A172 (cell line): ENCODE measurements at regions not wholly inside any gene's neighbourhood (a gene's known extent, or its start where the extent isn't known, plus 50 kb on each side); places are given as distances from the start of the nearest gene placed in this dataset.

Experiments
- DNase-seq: peaks from one replicate; pipeline ENCODE4 v3.0.0-alpha.2; 2015; ENCODE audit warnings: low spot score

- peak; percentile 4 for DNase-seq
These were observed 132.3 kb downstream of the TINAG start for GRCh38 chr6:54440549-54440948.

- no peak for DNase-seq
These were observed 132.8 kb downstream of the TINAG start for GRCh38 chr6:54441020-54441419.

DNA sequence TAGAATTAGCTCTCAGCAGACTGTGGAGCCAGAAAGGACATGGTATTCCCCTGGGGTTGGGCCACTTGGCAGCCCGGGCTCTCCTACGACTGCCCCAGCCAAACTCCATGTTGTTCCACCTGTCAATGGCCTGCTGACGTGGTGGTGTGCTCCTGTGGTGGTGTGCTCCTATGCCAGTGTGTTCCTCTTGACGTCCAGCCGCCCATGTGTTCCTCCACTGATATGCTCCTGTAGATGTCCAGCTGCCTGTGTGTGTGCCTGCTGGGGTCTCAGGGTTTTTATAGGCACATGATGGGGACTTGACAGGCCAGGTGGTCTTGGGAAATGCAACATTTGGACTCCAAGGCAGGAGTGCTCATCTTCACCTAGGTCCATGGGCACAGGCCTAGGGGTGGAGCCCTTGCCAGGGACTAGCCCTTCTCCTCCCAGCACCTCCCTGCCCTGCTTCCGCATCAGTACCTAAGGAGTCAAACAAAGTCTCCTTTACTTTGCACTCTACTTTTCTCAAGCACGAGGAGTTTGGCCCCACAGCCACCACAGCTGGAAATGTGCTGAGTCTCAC lies 133.5 kb downstream of the TINAG start:
- DNase-seq: no peak

DNA sequence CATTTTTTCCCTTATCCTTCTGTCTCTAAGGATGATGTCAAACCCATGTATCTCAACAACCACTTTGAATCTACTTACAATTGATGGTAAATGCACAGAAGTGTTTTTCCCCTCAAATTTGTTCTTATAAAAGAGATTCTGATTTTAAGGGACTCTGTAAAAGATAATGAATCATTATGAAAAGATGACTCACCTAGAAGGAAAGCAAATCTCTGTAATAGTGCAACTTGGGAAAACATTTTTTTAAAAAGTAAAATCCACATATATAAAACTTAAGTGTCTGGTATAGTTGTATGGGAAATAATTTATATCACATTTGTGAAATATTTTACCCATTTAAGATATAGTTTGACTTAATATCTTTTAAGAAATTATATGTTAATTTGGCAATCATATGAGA lies 137.0 kb downstream of the TINAG start:
- no peak for DNase-seq

- DNase-seq: no peak
These were observed 140.4 kb downstream of the TINAG start for GRCh38 chr6:54448617-54449016.

DNA sequence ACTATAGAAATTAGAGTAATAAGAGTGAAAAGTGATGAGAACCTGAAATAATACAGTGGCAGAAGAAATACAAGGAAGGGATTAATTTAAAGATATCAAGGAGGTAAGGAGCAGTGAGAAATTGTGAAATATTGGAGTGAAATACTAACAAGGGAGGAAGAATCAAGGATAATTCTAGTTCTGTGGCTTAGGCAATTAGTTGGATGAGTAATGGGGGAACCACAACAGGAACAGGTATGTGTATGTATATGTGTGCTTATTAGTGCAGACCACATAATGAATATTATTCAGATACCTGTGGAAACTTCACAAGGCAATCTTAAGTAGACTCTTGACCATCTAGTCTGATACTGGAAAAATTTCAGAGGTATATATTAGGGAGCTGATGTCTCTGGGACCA lies 143.3 kb downstream of the TINAG start:
- DNase-seq: no peak

- DNase-seq: peak; percentile 1
These were observed 155.2 kb downstream of the TINAG start for GRCh38 chr6:54463354-54464024.

- DNase-seq: no peak
These were observed 157.5 kb downstream of the TINAG start for GRCh38 chr6:54465649-54466300.

DNA sequence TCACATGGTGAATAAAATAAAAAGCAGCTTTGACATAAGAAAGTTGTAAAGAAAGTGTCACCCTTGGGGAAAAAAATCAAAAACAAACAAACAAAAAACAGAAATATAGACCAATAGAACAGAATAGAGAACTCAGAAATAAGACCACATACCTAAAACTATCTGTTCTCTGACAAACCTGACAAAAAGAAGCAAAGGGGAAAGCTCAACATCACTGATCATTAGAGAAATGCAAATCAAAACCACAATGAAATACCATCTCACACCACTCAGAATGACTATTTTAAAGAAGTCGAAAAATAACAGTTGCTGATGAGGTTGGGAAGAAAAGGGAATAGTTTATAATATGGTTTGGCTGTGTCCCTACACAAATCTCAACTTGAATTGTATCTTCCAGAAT lies 159.1 kb downstream of the TINAG start:
- no peak for DNase-seq

- DNase-seq: no peak
These were observed 165.1 kb downstream of the TINAG start for GRCh38 chr6:54473328-54473727.

DNA sequence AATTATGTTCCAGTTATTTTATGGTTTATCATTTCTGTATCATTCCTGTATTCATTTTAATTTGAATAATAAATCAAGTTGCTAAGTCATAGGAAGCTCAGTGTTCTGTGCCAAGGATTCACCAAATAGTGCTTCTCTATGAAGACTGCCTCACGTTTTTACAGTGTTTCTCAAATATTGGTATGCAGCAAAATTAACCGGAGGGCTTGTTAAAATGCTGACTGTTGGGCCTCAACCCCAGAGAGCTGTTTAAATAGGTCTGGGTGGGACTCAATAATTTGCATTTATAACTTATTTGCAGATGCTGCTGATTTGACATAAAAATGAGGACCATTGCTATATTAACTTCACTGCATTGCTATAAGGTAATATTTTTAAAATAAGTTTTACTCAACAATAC lies 166.7 kb downstream of the TINAG start:
- no peak for DNase-seq

GRCh38 chr6:54481091-54481490 lies 172.8 kb downstream of the TINAG start:
- no peak for DNase-seq

DNA sequence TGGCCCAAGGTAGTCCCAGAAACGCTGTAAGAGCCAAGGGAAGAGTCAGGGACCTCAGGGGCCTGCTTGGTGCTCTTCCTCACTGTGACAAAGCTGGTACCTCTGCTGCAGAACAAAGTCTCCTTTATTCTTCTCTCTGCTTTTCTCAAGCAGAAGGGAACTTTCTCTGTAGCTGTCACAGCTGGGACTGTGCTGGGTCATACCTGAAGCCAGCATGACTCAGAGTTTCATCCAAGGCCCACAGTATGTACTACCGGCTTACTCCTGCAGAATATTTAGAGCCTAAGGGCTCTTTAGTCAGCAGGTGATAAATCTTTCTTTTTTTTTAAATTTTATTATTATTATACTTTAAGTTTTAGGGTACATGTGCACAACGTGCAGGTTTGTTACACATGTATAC lies 183.2 kb downstream of the TINAG start:
- no peak for DNase-seq

DNA sequence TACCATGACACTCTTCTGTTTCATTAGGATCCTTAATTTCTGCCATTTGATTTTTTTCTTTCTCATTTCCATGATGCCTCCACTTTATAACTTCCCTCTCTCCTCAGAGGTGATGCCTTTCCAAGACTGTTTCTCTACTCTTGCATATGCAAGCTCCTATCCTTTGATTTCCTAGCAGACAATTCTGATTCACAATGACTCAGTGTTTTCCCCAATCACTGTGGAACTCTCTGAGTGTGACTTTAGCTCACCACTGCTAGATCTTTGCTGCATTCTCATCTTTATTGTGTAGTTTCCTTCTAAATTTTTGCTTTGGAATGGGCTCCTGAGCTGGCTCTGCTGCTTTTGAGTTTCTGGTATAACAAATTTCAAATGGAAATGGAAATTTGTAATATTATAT lies 184.9 kb downstream of the TINAG start:
- DNase-seq: peak; percentile 66

DNA sequence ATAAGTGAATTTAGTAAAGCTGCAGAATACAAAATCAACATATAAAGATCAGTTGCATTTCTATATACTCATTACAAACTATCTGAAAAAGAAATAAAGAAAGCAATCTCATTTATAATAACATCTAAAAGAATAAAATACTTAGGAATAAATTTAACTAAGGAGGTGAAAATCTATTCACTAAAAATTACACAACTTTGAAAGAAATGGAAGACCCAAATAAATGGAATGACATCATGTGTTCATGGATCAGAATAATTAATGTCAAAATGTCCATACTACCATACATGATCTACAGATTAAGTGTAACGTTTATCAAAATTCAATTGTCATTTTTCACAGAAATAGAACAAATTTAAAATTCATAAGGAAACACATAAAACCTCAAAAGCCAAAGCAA lies 194.9 kb downstream of the TINAG start:
- no peak for DNase-seq

- no peak for DNase-seq
These were observed 206.8 kb downstream of the TINAG start for GRCh38 chr6:54515013-54515412.

DNA sequence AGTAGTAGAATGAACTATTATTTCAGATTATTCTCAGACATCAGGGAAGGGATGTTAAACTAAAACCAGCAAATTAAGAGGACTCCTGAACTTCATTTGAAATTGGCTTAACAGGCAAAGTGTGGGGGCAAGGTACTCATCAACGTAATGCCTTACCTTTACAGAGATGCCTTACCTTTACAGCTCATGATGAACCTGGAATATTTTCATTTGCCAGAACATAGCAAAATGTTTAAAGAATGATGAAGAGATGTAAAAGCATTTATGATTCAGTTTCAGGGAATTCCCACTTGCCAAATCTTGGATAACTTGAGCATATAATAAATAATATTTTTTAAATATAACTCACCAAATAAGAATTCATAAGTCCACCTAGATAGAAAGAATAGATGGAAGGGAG lies 207.5 kb downstream of the TINAG start:
- no peak for DNase-seq

- no peak for DNase-seq
These were observed 208.1 kb downstream of the TINAG start for GRCh38 chr6:54516321-54516720.

- no peak for DNase-seq
These were observed 210.9 kb downstream of the TINAG start for GRCh38 chr6:54519161-54519560.

DNA sequence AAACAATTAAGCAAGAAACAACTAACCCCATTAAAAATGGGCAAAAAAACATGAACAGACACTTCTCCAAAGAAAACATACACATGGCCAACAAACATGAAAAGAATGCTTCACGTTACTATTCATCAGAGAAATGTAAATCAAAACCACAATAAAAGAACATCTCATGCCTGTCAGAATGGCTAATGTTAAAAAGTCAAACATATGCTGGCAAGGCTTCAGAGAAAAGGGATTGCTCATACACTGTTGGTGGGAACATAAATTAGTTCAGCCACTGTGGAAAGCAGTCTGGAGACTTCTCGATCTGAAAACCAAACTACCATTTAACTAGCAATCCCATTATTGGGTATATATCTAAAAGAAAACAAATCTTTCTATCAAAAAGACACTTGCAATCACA lies 217.5 kb downstream of the TINAG start:
- peak; percentile 15 for DNase-seq

DNA sequence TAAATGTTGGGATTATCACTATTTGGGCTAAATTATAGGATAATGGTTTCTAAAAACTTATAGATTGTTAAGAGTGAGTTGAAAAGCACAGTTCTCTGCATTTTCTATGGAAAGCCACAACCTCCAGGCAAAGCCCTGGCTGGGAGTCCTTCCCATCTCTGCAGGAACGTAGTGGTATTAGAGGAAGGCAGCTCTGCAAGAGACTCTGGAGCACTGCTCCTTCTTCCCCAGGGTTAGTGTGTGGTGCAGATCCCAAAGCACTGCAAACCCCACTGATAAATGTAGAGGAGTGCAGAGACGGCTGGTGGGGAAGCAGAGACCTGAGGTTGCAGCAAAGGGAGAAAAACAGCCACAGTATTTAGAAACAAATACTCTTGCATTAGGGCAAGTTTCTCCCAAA lies 225.3 kb downstream of the TINAG start:
- DNase-seq: no peak

- no peak for DNase-seq
These were observed 227.3 kb downstream of the TINAG start for GRCh38 chr6:54535568-54535967.

- no peak for DNase-seq
These were observed 233.3 kb downstream of the TINAG start for GRCh38 chr6:54541541-54541940.

- DNase-seq: no peak
These were observed 250.9 kb downstream of the TINAG start for GRCh38 chr6:54559136-54559535.
